ENCODE measurements at regions not wholly inside any gene's neighbourhood (a gene's known extent, or its start where the extent isn't known, plus 50 kb on each side); places are given as distances from the start of the nearest gene placed in this dataset.

GRCh38 chr6:80967609-80968008 lies 784.9 kb downstream of the TENT5A start:
- Histone ChIP-seq H2AK5ac (ENCODE audit: low read depth, low read length) (no peak overlapping the region), H2BK15ac (ENCODE audit: low read length) (no peak overlapping the region), H3K56ac (replicated peaks; ENCODE audit: insufficient read length, low read depth, low read length) (no peak overlapping the region), H3K27ac (ENCODE audit: low read depth, low read length) (no peak overlapping the region; the same call in 1 of the 2 replicates), H2BK5ac (ENCODE audit: low read depth, low read length) (no peak overlapping the region), H4K20me1 (replicated peaks in 1 of 2; ENCODE audit: control insufficient read depth in 1 of 2, insufficient read depth in 2 of 2, low read length in 2 of 2) (no peaks in the 10 kb centered on the region), H3K9me3 (ENCODE audit: insufficient read depth in 2 of 2, low read depth in 1 of 2, low read length in 1 of 2) (0 out of 4 replicates have a peak, but pooled peaks cover 0 to 3% of the 10 kb centered on the region in 2 experiments), H3K4me3 (ENCODE audit: extremely low read depth in 1 of 4, insufficient read depth in 2 of 4, low read depth in 3 of 4, low read length in 4 of 4) (no peak overlapping the region), H4K8ac (ENCODE audit: extremely low read depth, insufficient read depth, low read length) (no peak overlapping the region), H3K14ac (ENCODE audit: insufficient read length) (no peak overlapping the region), H3K4ac (replicated peaks; ENCODE audit: insufficient read length, low read depth, low read length) (no peak overlapping the region), H3K23ac (ENCODE audit: insufficient read length) (no peak overlapping the region), H3K79me2 (ENCODE audit: control insufficient read depth in 1 of 2, insufficient read depth in 2 of 2, low read length in 2 of 2) (no peaks in the 10 kb centered on the region), H4K91ac (replicated peaks; ENCODE audit: insufficient read length, low read length) (no peak overlapping the region), H3K79me1 (ENCODE audit: low read depth, low read length) (no peaks in the 10 kb centered on the region), H4K5ac (ENCODE audit: insufficient read length, low read depth, low read length) (no peak overlapping the region), H3K4me1 (replicated peaks in 1 of 4; ENCODE audit: control insufficient read depth in 3 of 4, insufficient read depth in 4 of 4, low read length in 3 of 4) (no peaks in the 10 kb centered on the region), H2BK20ac (ENCODE audit: low read length) (no peak overlapping the region), H3K18ac (ENCODE audit: extremely low read depth, low read length) (no peak overlapping the region), H2AFZ (ENCODE audit: low read length) (no peak overlapping the region), H3K27me3 (replicated peaks in 1 of 4; ENCODE audit: control insufficient read depth in 3 of 4, extremely low read depth in 1 of 4, insufficient read depth in 3 of 4, low read length in 3 of 4) (no peaks in the 10 kb centered on the region), H2BK12ac (ENCODE audit: low read depth, low read length) (no peak overlapping the region), H3K9ac (replicated peaks in 1 of 4; ENCODE audit: extremely low read depth in 1 of 4, low read depth in 3 of 4, low read length in 3 of 4) (no peak overlapping the region), H2BK120ac (replicated peaks; ENCODE audit: low read depth, low read length) (no peak overlapping the region), H3K36me3 (ENCODE audit: control insufficient read depth in 2 of 4, insufficient read depth in 4 of 4, low read length in 3 of 4) (no peaks in the 10 kb centered on the region), H3K4me2 (ENCODE audit: insufficient read depth in 1 of 2, low read depth in 2 of 2, low read length in 2 of 2) (no peak overlapping the region), H3K23me2 (ENCODE audit: low read depth, low read length) (no peaks in the 10 kb centered on the region)
- no peak for FAIRE-seq
- DNase-seq (ENCODE audit: low read depth in 1 of 2, low spot score in 2 of 2) = no peak
- CTCF ChIA-PET (ENCODE audit: partially characterized antibody) = interaction anchor here (0.7 kb wide), 1 partner anchor 87 kb away, joined by 3 read pairs; no protein-coding TSS in a partner anchor
- POLR2A ChIA-PET (ENCODE audit: partially characterized antibody) = no interaction called here
- 71% methylated on average over 1 of the region's 1 CpG; no CpG with 5 or more reads in 1 of the 2 experiments for WGBS, 2 experiments (ENCODE audit: extremely low coverage in 1 of 2, insufficient coverage in 1 of 2, insufficient read length in 1 of 2, insufficient replicate concordance in 2 of 2, low coverage in 1 of 2, low lambda C conversion rate in 2 of 2, missing lambda C conversion rate in 1 of 2)
- TF ChIP-seq EZH2 (IDR thresholded peaks at IDR 0.05; ENCODE audit: low read depth, low read length, severe bottlenecking) = no peak

Measured in H1 (cell line).